ENCODE measurements at regions not wholly inside any gene's neighbourhood (a gene's known extent, or its start where the extent isn't known, plus 50 kb on each side); places are given as distances from the start of the nearest gene placed in this dataset.

GRCh38 chr5:124373883-124374282 lies 372.6 kb downstream of the ZNF608 start:
- ATAC-seq (no peak), DNase-seq (ENCODE audit: extremely low read depth in 1 of 4, low spot score in 3 of 4) (no peak), FAIRE-seq (no peak)
- Histone ChIP-seq H3K27ac (ENCODE audit: extremely low read depth, low read depth, low read length) (no peak overlapping the region), H3K4me2 (ENCODE audit: insufficient read depth, low read length) (no peak overlapping the region), H3K9ac (ENCODE audit: insufficient read depth in 1 of 2, low read depth in 2 of 2, low read length in 2 of 2) (no peak overlapping the region), H4K20me1 (replicated peaks; ENCODE audit: control insufficient read depth, insufficient read depth, low read length) (no peaks in the 10 kb centered on the region), H3K36me3 (ENCODE audit: control insufficient read depth, insufficient read depth, low read length) (no peaks in the 10 kb centered on the region), H3K9me1 (ENCODE audit: control insufficient read depth, insufficient read depth, low read length) (no peaks in the 10 kb centered on the region), H3K27me3 (ENCODE audit: control insufficient read depth in 2 of 2, insufficient read depth in 2 of 2, low read length in 2 of 2) (no peaks in the 10 kb centered on the region), H2AFZ (ENCODE audit: low read depth, low read length) (no peak overlapping the region), H3K4me3 (no peak overlapping the region), H3K79me2 (ENCODE audit: control insufficient read depth, insufficient read depth, low read length) (no peaks in the 10 kb centered on the region), H3K4me1 (replicated peaks in 1 of 2; ENCODE audit: control insufficient read depth in 2 of 2, insufficient read depth in 2 of 2, low read length in 2 of 2) (no peaks in the 10 kb centered on the region), H3K9me3 (replicated peaks; ENCODE audit: control insufficient read depth, insufficient read depth, low read depth, low read length) (no peaks in the 10 kb centered on the region)
- ChIA-PET CTCF (ENCODE audit: low intra/inter-chr PET ratio) (no interaction called here), POLR2A (no interaction called here)
- in situ Hi-C loops (cut with MboI) (no loop called here), intact Hi-C loops (cut with micrococcal nuclease) (no loop called here)
- no peak for TF ChIP-seq BRCA1 (IDR thresholded peaks at IDR 0.05)
- no peak for TF ChIP-seq BRCA1 (CRISPR knock-in tag; IDR thresholded peaks at IDR 0.05)
- TF ChIP-seq ZBTB26 (CRISPR knock-in tag; IDR thresholded peaks at IDR 0.05) = no peak
- TF ChIP-seq CBX1 (IDR thresholded peaks at IDR 0.05; ENCODE audit: low read depth) = no peak
- no peak for TF ChIP-seq SREBF2 (CRISPR knock-in tag; IDR thresholded peaks at IDR 0.05)
- no peak for TF ChIP-seq LARP7 (IDR thresholded peaks at IDR 0.05)
- TF ChIP-seq ASH1L (IDR thresholded peaks at IDR 0.05; ENCODE audit: borderline replicate concordance, low read depth, partially characterized antibody) = no peak
- TF ChIP-seq ZNF76 (CRISPR knock-in tag; IDR thresholded peaks at IDR 0.05; ENCODE audit: borderline replicate concordance) = no peak
- no peak for TF ChIP-seq PYGO2 (tag; IDR thresholded peaks at IDR 0.05)
- 0% methylated on average over 3 of the region's 3 CpGs for WGBS (ENCODE audit: insufficient coverage, low coverage, missing lambda C conversion rate)
- no TSS peak for BruUV-seq (replicated peaks)

Measured in K562 (cell line).